Activated CD8-positive, alpha-beta T cell treated with anti-CD3 and anti-CD28 coated beads, Interleukin-2, amount 10 ng/mL, durations not matched to agents 7 days and 5 days (primary cell): ENCODE measurements at regions not wholly inside any gene's neighbourhood (a gene's known extent, or its start where the extent isn't known, plus 50 kb on each side); places are given as distances from the start of the nearest gene placed in this dataset.
"Not testable (repeated sequence)": the region's sequence is repeated elsewhere in the genome, so short reads cannot be mapped to it uniquely, and the experiment has no call there.

Experiments
- ATAC-seq: fragments of 150-1000 bp; cut with Tn5 transposase; one replicate; pipeline ENCODE4 v1.10.0; 2021; ENCODE audit warnings: moderate library complexity
- CTCF ChIA-PET: fragments of 350-600 bp; sonication (Branson Sonifier 250); formaldehyde crosslinking; loops from one replicate; lab custom pipeline; 2021; ENCODE audit warnings: antibody characterized with exemption; lab: Charles Lee
- POLR2A ChIA-PET: fragments of 350-600 bp; sonication (Branson Sonifier 250); formaldehyde crosslinking; loops from one replicate; lab custom pipeline; 2021; ENCODE audit warnings: antibody characterized with exemption; lab: Charles Lee
- DNase-seq: peaks from one replicate; pipeline ENCODE4 v3.0.0-alpha.2; 2020
- H3K27ac Mint-ChIP-seq: one replicate; pipeline ENCODE4 v1.8.0; 2021; ENCODE audit warnings: mild to moderate bottlenecking, mixed read lengths
- H3K27me3 Mint-ChIP-seq: one replicate; pipeline ENCODE4 v1.8.0; 2021; ENCODE audit warnings: low read depth, mixed read lengths
- H3K36me3 Mint-ChIP-seq: one replicate; pipeline ENCODE4 v1.8.0; 2021; ENCODE audit warnings: low read depth, mixed read lengths
- H3K4me1 Mint-ChIP-seq: one replicate; pipeline ENCODE4 v1.8.0; 2021; ENCODE audit warnings: low read depth, mixed read lengths
- H3K4me3 Mint-ChIP-seq: one replicate; pipeline ENCODE4 v1.8.0; 2021; ENCODE audit warnings: mild to moderate bottlenecking, mixed read lengths
- H3K9me3 Mint-ChIP-seq: one replicate; pipeline ENCODE4 v1.8.0; 2022; ENCODE audit warnings: mixed read lengths; ENCODE audit not compliant: insufficient read depth

GRCh38 chr3:11709782-11710181 lies 66.1 kb upstream of the VGLL4 start:
- ATAC-seq = no peak
- Mint-ChIP-seq H3K9me3 (no peaks in the 10 kb centered on the region), H3K36me3 (no peaks in the 10 kb centered on the region), H3K4me3 (no peak overlapping the region), H3K27me3 (no peaks in the 10 kb centered on the region), H3K4me1 (no peaks in the 10 kb centered on the region), H3K27ac (no peak overlapping the region)
- CTCF ChIA-PET = no interaction called here
- DNase-seq = no peak
- POLR2A ChIA-PET = no interaction called here

DNA sequence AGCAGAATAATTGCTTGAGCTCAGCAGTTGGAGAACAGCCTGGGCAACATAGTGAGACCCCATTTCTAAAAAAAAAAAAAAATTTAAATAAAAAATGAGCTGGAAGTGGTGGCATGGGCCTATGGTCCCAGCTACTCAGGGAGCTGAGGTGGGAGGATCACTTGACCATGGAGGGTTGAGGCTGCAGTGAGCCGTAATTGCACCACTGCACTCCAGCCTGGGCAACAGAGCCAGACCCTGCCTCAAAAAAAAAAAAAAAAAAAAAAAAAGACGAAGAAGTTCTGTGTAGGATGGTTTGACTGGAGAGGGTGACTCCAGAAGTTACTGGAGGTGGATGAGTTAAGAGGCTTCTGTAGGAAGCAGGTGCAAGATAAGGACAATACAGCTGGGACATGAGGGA lies 63.4 kb upstream of the VGLL4 start:
- CTCF ChIA-PET, H3K36me3 Mint-ChIP-seq, DNase-seq, H3K27me3 Mint-ChIP-seq, H3K4me3 Mint-ChIP-seq, ATAC-seq, POLR2A ChIA-PET, H3K4me1 Mint-ChIP-seq, H3K9me3 Mint-ChIP-seq, H3K27ac Mint-ChIP-seq: not testable (repeated sequence)

DNA sequence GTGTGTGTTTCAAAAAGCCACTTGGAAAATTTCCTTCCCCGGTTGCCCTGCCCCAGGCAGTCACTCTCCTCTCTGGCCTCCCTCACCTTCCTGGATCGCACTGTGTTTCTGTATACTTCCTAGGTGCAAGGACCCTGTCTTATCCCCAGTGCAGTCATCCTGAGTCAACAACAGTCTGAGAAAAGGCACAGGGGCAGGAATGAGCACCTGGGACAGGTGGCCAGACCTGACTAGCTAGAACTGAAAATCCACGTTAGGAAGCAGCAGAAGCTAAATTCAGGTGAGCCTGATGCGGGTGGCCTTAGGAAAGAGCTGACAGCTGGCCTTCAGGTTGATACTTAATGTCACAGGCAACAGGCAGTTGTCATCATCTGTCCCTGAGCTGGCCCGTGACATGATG lies 62.9 kb upstream of the VGLL4 start:
- H3K4me3 Mint-ChIP-seq = no peak overlapping the region
- no peaks in the 10 kb centered on the region for H3K9me3 Mint-ChIP-seq
- no peaks in the 10 kb centered on the region for H3K27me3 Mint-ChIP-seq
- no peaks in the 10 kb centered on the region for H3K36me3 Mint-ChIP-seq
- ChIA-PET POLR2A (no interaction called here), CTCF (no interaction called here)
- H3K27ac Mint-ChIP-seq = no peak overlapping the region
- DNase-seq = no peak
- ATAC-seq = no peak
- H3K4me1 Mint-ChIP-seq = no peaks in the 10 kb centered on the region

DNA sequence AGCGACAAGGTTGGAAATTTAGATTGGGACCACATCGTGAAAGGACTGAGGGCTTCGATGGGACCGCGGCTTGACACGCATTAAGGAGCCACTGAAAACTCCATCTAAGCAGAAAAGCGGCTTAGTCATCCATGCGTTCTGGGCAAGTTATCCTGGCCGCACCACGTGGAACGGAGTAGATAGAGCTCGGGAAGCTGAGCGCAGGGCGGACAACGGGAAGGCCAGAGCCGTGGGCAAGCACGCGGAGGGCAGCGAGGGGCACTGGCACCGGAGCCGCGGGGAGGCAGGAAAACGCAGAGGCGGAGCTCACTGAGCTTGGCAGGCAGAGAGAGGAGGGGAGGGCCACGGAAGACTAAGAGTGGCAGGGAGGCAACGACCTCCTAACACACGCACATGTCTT lies 61.3 kb upstream of the VGLL4 start:
- H3K4me3 Mint-ChIP-seq = no peak overlapping the region

DNA sequence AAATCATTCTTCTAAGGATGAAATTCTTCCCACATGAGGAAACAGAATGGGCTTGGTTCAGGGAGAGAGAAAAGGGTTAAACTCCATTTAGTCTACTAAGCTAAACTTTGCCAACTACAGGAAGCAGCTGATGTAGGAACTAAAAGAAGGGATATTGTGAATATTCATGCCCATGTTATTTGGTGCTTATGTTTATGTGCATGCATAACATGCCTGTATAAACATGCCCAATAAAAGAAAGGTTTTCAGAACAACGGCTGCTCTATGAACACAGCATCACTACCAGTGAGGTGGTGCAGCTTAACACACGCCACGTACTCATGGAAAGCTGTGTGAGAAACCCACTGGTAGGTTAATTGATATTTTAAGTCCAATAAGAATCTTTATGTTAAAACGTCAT lies 59.4 kb upstream of the VGLL4 start:
- H3K36me3 Mint-ChIP-seq = no peaks in the 10 kb centered on the region
- no peaks in the 10 kb centered on the region for H3K4me1 Mint-ChIP-seq
- H3K27me3 Mint-ChIP-seq = no peaks in the 10 kb centered on the region
- H3K9me3 Mint-ChIP-seq = no peaks in the 10 kb centered on the region
- DNase-seq (no peak), ATAC-seq (no peak)
- CTCF ChIA-PET = interaction anchor here (1.0 kb wide), 1 partner anchor 144 kb away, joined by 3 read pairs; the partner anchor contains the start of gene TAMM41
- no peak overlapping the region for H3K4me3 Mint-ChIP-seq
- POLR2A ChIA-PET = no interaction called here
- H3K27ac Mint-ChIP-seq = no peak overlapping the region

More for the DNA sequence above, 61.3 kb upstream of the VGLL4 start:
- Mint-ChIP-seq H3K9me3 (no peaks in the 10 kb centered on the region), H3K4me1 (no peaks in the 10 kb centered on the region), H3K27me3 (no peaks in the 10 kb centered on the region), H3K27ac (no peak overlapping the region), H3K36me3 (no peaks in the 10 kb centered on the region)
- ChIA-PET POLR2A (no interaction called here), CTCF (no interaction called here)
- DNase-seq (no peak), ATAC-seq (no peak)

DNA sequence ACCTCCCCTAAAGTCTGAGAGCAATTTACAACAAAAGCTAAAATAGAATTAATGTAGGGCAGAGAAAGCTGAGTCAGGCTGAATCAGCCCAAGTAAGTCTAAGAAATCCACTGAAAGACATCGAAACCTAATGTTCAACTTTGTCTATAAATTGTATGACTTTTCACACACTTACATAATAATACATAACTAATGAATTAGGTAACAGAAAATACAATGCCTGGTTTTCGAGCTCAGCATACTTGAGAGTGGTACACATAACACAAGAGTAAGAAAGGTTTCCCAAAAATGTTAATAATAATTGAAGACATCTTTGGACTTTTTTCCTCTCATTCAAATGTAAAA lies 55.3 kb upstream of the VGLL4 start:
- POLR2A ChIA-PET = no interaction called here

DNA sequence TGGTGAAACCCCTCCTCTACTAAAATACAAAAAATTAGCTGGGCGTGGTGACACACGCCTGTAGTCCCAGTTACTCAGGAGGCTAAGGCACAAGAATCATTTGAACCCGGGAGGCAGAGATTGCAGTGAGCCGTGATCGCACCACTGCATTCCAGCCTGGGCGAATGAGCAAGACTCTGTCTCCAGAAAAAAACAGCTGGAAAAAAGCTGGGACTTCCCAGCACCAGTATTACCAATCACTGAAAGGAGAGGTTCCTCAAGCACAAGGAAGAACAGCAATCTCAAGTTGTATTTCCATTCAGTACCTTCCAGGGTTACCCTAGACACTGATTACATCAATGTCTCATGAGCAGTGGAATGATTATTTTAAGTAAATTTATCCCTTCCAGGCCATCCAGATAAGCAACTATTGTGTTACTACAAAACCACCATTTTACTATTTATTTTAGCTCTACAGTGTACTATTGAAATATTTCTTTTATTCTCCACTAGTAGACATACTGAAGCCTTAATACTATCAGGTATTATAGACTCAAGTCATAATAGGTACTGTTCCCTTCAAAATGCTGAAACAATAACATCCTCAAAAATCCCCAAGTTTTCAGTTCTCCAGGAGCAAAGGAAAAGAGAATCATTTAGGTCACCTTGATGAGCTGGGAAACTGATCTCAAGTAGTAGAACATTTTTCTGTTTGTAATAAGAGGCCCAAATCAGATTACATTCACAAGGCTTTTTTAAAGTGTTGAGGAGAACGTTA lies 54.8 kb upstream of the VGLL4 start:
- Mint-ChIP-seq H3K36me3 (no peaks in the 10 kb centered on the region), H3K27me3 (no peaks in the 10 kb centered on the region), H3K9me3 (no peaks in the 10 kb centered on the region), H3K4me1 (no peaks in the 10 kb centered on the region), H3K27ac (no peak overlapping the region), H3K4me3 (no peak overlapping the region)
- CTCF ChIA-PET = no interaction called here
- POLR2A ChIA-PET = no interaction called here
- ATAC-seq (no peak), DNase-seq (no peak)

More for the DNA sequence above, 55.3 kb upstream of the VGLL4 start:
- DNase-seq = no peak
- no peaks in the 10 kb centered on the region for H3K27me3 Mint-ChIP-seq
- CTCF ChIA-PET = no interaction called here
- no peaks in the 10 kb centered on the region for H3K36me3 Mint-ChIP-seq
- no peak overlapping the region for H3K27ac Mint-ChIP-seq
- ATAC-seq = no peak
- H3K4me1 Mint-ChIP-seq = no peaks in the 10 kb centered on the region
- no peak overlapping the region for H3K4me3 Mint-ChIP-seq
- no peaks in the 10 kb centered on the region for H3K9me3 Mint-ChIP-seq

DNA sequence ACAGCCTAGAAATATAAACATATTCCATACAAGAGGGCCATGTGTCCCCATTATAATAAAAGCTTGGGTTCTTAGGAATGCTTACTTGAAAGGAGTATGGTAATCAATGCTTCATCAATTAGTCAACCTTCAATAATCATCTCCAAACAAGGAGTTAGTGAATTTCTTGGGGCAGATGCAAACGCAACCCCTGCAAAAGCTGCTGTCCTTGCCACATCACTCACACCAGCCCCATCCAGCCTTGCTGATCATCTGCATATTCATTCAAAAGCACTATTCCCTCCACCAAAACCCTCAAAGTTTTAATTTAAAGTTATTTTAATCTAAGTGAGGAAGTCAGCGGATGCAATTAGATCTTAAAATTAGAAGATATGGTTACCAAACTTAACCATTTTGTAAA lies 54.0 kb upstream of the VGLL4 start:
- ChIA-PET CTCF (no interaction called here), POLR2A (no interaction called here)
- no peaks in the 10 kb centered on the region for H3K9me3 Mint-ChIP-seq
- no peak overlapping the region for H3K27ac Mint-ChIP-seq
- H3K4me1 Mint-ChIP-seq = no peaks in the 10 kb centered on the region
- H3K27me3 Mint-ChIP-seq = no peaks in the 10 kb centered on the region
- H3K36me3 Mint-ChIP-seq = no peaks in the 10 kb centered on the region
- H3K4me3 Mint-ChIP-seq = no peak overlapping the region
- no peak for ATAC-seq
- DNase-seq = no peak

GRCh38 chr3:11696054-11696453 lies 52.3 kb upstream of the VGLL4 start:
- ChIA-PET POLR2A (no interaction called here), CTCF (no interaction called here)
- no peaks in the 10 kb centered on the region for H3K9me3 Mint-ChIP-seq
- no peaks in the 10 kb centered on the region for H3K27me3 Mint-ChIP-seq
- DNase-seq (no peak), ATAC-seq (no peak)
- H3K27ac Mint-ChIP-seq = no peak overlapping the region
- H3K4me1 Mint-ChIP-seq = no peaks in the 10 kb centered on the region
- H3K36me3 Mint-ChIP-seq = no peaks in the 10 kb centered on the region
- H3K4me3 Mint-ChIP-seq = no peak overlapping the region
